Esophagus squamous epithelium (tissue), 4 donors: ENCODE measurements at regions not wholly inside any gene's neighbourhood (a gene's known extent, or its start where the extent isn't known, plus 50 kb on each side); places are given as distances from the start of the nearest gene placed in this dataset.

Experiments
- CTCF ChIP-seq, 6 experiments: fragments of 450-650 bp in 4 of 6; fragments of 200-600 bp in 2 of 6; sonication (generic) in 2 of 6; IDR thresholded peaks; one replicate each; pipeline ENCODE4 v1.5.1; 2016 to 2019; ENCODE audit warnings: antibody characterized with exemption in 6 of 6, mild to moderate bottlenecking in 4 of 6, moderate library complexity in 4 of 6
- POLR2A ChIP-seq, 4 donors: fragments of 450-650 bp; IDR thresholded peaks; one replicate each; pipeline ENCODE4 v1.6.1; 2017; ENCODE audit warnings: antibody characterized with exemption in 4 of 4, mild to moderate bottlenecking in 4 of 4, moderate library complexity in 3 of 4

- TF ChIP-seq CTCF (IDR thresholded peaks at IDR 0.05) (no peak), POLR2A (IDR thresholded peaks at IDR 0.05) (no peak)
These were observed 357.8 kb downstream of the MATN1 start for GRCh38 chr1:30365596-30365995.
